ENCODE measurements at regions not wholly inside any gene's neighbourhood (a gene's known extent, or its start where the extent isn't known, plus 50 kb on each side); places are given as distances from the start of the nearest gene placed in this dataset.

- H2AK5ac ChIP-seq (ENCODE audit: low read depth, low read length), result no peak overlapping the region
- H3K23ac ChIP-seq (ENCODE audit: low read depth, low read length), result no peak overlapping the region
- H3K36me3 ChIP-seq (ENCODE audit: control insufficient read depth, insufficient read depth, low read length), result no peaks in the 10 kb centered on the region
- H4K91ac ChIP-seq (ENCODE audit: insufficient read depth, low read depth, low read length), result no peak overlapping the region
- POLR2A ChIA-PET (ENCODE audit: unreplicated experiment), result no interaction called here
- H2AFZ ChIP-seq (replicated peaks; ENCODE audit: low read length, poor library complexity), result no peak overlapping the region
- peaks cover 3% of the 10 kb centered on the region; the same call in 1 of the 2 replicates for H3K4me1 ChIP-seq (ENCODE audit: control insufficient read depth, insufficient read depth, low read length)
- no peak overlapping the region for H3K4me2 ChIP-seq (ENCODE audit: low read depth, low read length)
- H3K79me1 ChIP-seq (ENCODE audit: low read depth in 1 of 2, low read length in 2 of 2), result no peaks in the 10 kb centered on the region
- intact Hi-C loops (cut with micrococcal nuclease) (no loop called here), in situ Hi-C loops (cut with MboI; ENCODE audit: low sequenced_read_pairs) (no loop called here), dilution Hi-C loops (cut with HindIII; ENCODE audit: low sequenced_read_pairs, unreplicated experiment) (no loop called here)
- no CpG with 5 or more reads among the region's 5 CpGs for WGBS, 2 experiments (ENCODE audit: extremely low coverage in 2 of 2, insufficient read length in 1 of 2)
- H2BK20ac ChIP-seq (ENCODE audit: low read depth, low read length), result no peak overlapping the region
- H3K9ac ChIP-seq (ENCODE audit: low read depth, low read length), result no peak overlapping the region
- no peak overlapping the region for H3K4ac ChIP-seq (ENCODE audit: low read depth, low read length)
- no peak overlapping the region for H3K27ac ChIP-seq (ENCODE audit: insufficient read depth, low read length)
- no peak overlapping the region for H3K18ac ChIP-seq (ENCODE audit: low read depth, low read length)
- no peak overlapping the region for H3K4me3 ChIP-seq (ENCODE audit: insufficient read depth, low read depth, low read length)
- no peak overlapping the region for H4K5ac ChIP-seq (ENCODE audit: low read depth, low read length)
- H4K20me1 ChIP-seq (ENCODE audit: insufficient read depth, low read length), result no peaks in the 10 kb centered on the region
- H3K27me3 ChIP-seq (ENCODE audit: control insufficient read depth, insufficient read depth, low read length), result no peaks in the 10 kb centered on the region; the same call in 1 of the 2 replicates
- H4K8ac ChIP-seq (ENCODE audit: low read depth in 2 of 2, low read length in 2 of 2), result no peak overlapping the region
- no peak for TF ChIP-seq FOS (IDR thresholded peaks at IDR 0.05; ENCODE audit: low read depth, low read length)
- no peak for TF ChIP-seq POLR2A (IDR thresholded peaks at IDR 0.05; ENCODE audit: low read depth, low read length)
- no peak for TF ChIP-seq MAZ (IDR thresholded peaks at IDR 0.05; ENCODE audit: borderline replicate concordance, low read depth, low read length)
- TF ChIP-seq, protein P1, sequence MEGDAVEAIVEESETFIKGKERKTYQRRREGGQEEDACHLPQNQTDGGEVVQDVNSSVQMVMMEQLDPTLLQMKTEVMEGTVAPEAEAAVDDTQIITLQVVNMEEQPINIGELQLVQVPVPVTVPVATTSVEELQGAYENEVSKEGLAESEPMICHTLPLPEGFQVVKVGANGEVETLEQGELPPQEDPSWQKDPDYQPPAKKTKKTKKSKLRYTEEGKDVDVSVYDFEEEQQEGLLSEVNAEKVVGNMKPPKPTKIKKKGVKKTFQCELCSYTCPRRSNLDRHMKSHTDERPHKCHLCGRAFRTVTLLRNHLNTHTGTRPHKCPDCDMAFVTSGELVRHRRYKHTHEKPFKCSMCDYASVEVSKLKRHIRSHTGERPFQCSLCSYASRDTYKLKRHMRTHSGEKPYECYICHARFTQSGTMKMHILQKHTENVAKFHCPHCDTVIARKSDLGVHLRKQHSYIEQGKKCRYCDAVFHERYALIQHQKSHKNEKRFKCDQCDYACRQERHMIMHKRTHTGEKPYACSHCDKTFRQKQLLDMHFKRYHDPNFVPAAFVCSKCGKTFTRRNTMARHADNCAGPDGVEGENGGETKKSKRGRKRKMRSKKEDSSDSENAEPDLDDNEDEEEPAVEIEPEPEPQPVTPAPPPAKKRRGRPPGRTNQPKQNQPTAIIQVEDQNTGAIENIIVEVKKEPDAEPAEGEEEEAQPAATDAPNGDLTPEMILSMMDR (conservative IDR thresholded peaks at IDR 0.05; ENCODE audit: low read depth, low read length), result no peak
- no peak for TF ChIP-seq RFX5 (IDR thresholded peaks at IDR 0.05; ENCODE audit: low read depth, low read length)
- TF ChIP-seq SMC3 (IDR thresholded peaks at IDR 0.05; ENCODE audit: low read depth, low read length), result no peak
- no peak for TF ChIP-seq RAD21 (IDR thresholded peaks at IDR 0.05; ENCODE audit: low read length)
- no peak for TF ChIP-seq USF2 (IDR thresholded peaks at IDR 0.05; ENCODE audit: low read depth, low read length)
- TF ChIP-seq, protein P2, sequence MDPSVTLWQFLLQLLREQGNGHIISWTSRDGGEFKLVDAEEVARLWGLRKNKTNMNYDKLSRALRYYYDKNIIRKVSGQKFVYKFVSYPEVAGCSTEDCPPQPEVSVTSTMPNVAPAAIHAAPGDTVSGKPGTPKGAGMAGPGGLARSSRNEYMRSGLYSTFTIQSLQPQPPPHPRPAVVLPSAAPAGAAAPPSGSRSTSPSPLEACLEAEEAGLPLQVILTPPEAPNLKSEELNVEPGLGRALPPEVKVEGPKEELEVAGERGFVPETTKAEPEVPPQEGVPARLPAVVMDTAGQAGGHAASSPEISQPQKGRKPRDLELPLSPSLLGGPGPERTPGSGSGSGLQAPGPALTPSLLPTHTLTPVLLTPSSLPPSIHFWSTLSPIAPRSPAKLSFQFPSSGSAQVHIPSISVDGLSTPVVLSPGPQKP (IDR thresholded peaks at IDR 0.05; ENCODE audit: borderline replicate concordance, low read depth, low read length), result no peak
- TF ChIP-seq CHD1 (IDR thresholded peaks at IDR 0.05; ENCODE audit: low read depth, low read length), result no peak
- no peak for TF ChIP-seq CEBPB (IDR thresholded peaks at IDR 0.05; ENCODE audit: low read depth, low read length)
- TF ChIP-seq MXI1 (IDR thresholded peaks at IDR 0.05; ENCODE audit: borderline replicate concordance, low read depth, low read length), result no peak
- no peak for TF ChIP-seq NFE2L2 (IDR thresholded peaks at IDR 0.05; ENCODE audit: low read depth, low read length)
- TF ChIP-seq BHLHE40 (IDR thresholded peaks at IDR 0.05; ENCODE audit: low read depth, low read length), result no peak
- no peak for TF ChIP-seq MAFK (IDR thresholded peaks at IDR 0.05; ENCODE audit: low read depth, low read length)
- TF ChIP-seq RCOR1 (IDR thresholded peaks at IDR 0.05; ENCODE audit: insufficient replicate concordance, low read length), result no peak
- no peaks in the 10 kb centered on the region for H3K9me3 ChIP-seq (ENCODE audit: control insufficient read depth, insufficient read depth, low read length)
- H3K56ac ChIP-seq (ENCODE audit: extremely low read depth, insufficient read depth, low read length), result no peak overlapping the region
- no peak overlapping the region for H2BK120ac ChIP-seq (ENCODE audit: low read depth, low read length)
- no TSS peak for BruUV-seq (replicated peaks)
- CTCF ChIA-PET, result no interaction called here
- DNase-seq (no peak), ATAC-seq (ENCODE audit: low read depth) (no peak)
- H2BK5ac ChIP-seq (ENCODE audit: low read depth, low read length, poor library complexity, severe bottlenecking), result no peak overlapping the region
- no peaks in the 10 kb centered on the region; the same call in 1 of the 2 replicates for H3K9me1 ChIP-seq (ENCODE audit: insufficient read depth, low read length)
- no peak overlapping the region for H3K14ac ChIP-seq (replicated peaks; ENCODE audit: low read depth, low read length)
- H2BK15ac ChIP-seq (ENCODE audit: low read depth, low read length), result no peak overlapping the region
- no peak overlapping the region for H2AK9ac ChIP-seq (replicated peaks; ENCODE audit: low read depth, low read length, poor library complexity)
Observed at GRCh38 chr13:50153876-50154275, 138.6 kb downstream of the KCNRG start.
